ENCODE measurements at regions not wholly inside any gene's neighbourhood (a gene's known extent, or its start where the extent isn't known, plus 50 kb on each side); places are given as distances from the start of the nearest gene placed in this dataset.

DNA sequence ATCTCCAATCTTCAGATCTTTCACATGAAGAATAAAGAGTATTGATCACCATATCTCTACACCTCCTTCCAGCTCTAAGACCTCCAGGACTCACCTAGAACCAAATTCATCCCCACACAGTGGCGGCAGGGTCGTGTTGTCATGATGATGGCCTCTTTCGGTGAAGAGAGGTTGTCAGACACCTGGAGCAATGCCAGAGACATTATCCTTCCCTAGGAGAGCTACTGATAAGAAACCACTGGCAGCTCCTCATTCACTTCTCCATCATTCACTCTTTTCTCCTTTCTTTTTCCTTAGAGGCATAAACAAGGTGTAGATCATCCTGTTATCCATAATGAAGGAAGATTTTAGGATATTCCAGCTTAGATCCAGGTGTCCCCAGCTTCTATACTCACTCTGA is 197.9 kb upstream of the TNP1 start:
- no peak overlapping the region for H3K4me3 ChIP-seq (ENCODE audit: low read depth, low read length)
- TF ChIP-seq, protein P1, sequence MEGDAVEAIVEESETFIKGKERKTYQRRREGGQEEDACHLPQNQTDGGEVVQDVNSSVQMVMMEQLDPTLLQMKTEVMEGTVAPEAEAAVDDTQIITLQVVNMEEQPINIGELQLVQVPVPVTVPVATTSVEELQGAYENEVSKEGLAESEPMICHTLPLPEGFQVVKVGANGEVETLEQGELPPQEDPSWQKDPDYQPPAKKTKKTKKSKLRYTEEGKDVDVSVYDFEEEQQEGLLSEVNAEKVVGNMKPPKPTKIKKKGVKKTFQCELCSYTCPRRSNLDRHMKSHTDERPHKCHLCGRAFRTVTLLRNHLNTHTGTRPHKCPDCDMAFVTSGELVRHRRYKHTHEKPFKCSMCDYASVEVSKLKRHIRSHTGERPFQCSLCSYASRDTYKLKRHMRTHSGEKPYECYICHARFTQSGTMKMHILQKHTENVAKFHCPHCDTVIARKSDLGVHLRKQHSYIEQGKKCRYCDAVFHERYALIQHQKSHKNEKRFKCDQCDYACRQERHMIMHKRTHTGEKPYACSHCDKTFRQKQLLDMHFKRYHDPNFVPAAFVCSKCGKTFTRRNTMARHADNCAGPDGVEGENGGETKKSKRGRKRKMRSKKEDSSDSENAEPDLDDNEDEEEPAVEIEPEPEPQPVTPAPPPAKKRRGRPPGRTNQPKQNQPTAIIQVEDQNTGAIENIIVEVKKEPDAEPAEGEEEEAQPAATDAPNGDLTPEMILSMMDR (IDR thresholded peaks at IDR 0.05; ENCODE audit: low read depth, low read length) = no peak

DNA sequence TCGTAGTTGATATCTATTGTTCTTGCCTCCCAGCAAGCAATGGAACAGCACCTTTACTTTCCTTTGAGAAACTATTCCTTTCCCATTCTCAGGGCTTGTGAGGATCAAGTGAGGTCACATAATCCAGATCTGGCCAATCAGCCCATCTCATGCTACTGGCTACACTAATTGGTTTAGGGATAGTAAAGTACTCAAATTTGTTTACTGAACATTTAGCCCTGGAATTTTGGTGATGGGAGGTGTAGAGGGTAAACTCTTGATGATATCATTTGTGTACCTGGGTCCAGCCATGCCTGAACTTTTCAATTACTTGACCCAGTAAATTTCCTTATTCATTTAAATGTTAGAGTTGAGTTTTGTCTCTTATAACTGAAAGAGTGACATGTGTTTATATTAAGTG is 195.8 kb upstream of the TNP1 start:
- TF ChIP-seq, protein P1 (IDR thresholded peaks at IDR 0.05; ENCODE audit: low read depth, low read length) = no peak
- no peak overlapping the region for H3K4me3 ChIP-seq (ENCODE audit: low read depth, low read length)

DNA sequence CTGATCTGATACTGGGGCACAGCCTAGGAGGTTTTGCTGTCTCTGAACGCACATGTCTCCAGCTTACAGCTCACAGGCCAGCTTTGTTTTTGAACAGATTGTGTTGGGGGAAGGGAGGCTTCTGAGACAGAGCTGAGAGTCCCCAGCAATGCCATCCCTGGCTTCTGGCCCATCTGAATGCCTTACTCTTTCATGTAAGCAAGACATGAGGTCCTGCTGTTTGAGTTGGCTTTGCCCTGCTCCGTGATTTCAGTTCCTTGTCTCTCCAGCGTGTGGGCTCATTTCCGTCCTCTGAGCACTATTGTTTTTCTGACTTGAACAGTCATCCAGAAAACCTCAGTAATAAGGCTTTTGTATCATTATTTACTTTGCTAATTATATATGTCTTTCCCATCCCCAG is 194.9 kb upstream of the TNP1 start:
- no peak overlapping the region for H3K4me3 ChIP-seq (ENCODE audit: low read depth, low read length)
- TF ChIP-seq, protein P1 (IDR thresholded peaks at IDR 0.05; ENCODE audit: low read depth, low read length) = no peak

DNA sequence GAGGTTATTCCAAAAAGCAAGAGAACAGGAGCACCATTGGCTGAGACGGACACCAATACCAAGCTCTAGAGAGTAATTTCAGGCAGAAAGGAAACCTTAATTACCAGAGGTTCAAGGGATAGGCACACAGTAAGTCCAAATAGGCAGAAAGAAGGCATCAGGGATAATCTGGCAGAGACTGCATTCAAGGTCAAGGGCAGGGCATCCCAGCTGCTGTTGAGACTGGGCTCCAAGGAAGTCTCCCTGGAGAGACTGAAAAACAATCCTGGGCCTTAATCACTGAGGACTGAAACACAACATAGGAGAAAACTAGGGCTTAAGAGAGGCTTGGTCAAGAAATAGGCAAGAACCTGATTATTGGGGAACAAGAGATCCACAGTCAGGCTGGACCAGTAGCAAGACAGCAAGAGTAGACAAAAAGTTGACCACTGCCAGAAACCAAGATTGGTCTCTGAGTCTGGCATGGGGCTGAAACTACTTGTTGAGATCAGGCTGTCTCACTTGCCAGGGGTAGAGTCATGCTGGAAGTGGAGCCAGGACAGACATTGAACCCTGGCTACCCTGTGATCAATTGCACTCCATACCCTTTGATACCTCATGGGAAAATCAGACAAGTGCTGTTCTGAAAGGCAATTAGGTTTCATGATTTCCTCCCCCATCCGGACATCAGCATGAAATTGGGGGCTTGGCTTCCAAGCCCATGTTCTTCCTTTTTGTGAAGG is 193.2 kb upstream of the TNP1 start:
- no peak overlapping the region for H3K4me3 ChIP-seq (ENCODE audit: low read depth, low read length)
- TF ChIP-seq, protein P1 (IDR thresholded peaks at IDR 0.05; ENCODE audit: low read depth, low read length) = no peak

DNA sequence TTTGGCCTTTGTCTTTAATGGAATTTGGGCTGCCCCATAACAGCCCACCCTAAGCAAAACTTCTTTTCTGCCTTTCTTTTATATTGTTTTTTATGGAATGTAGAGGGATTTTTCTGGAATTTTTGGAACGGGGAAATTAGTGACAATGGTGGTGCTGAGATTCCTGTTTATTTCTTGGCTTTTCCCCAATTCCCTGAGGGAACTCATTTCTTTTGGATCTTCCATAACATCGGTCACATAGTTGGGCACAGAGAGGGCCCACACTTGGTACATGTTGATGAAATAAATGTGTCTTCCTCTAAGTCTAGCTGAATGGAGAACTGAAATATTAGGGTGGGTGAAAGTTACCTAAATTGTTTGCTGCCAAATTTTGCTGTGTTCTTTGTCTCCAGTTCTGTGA is 191.6 kb upstream of the TNP1 start:
- no peak overlapping the region for H3K4me3 ChIP-seq (ENCODE audit: low read depth, low read length)
- TF ChIP-seq, protein P1 (IDR thresholded peaks at IDR 0.05; ENCODE audit: low read depth, low read length) = no peak

DNA sequence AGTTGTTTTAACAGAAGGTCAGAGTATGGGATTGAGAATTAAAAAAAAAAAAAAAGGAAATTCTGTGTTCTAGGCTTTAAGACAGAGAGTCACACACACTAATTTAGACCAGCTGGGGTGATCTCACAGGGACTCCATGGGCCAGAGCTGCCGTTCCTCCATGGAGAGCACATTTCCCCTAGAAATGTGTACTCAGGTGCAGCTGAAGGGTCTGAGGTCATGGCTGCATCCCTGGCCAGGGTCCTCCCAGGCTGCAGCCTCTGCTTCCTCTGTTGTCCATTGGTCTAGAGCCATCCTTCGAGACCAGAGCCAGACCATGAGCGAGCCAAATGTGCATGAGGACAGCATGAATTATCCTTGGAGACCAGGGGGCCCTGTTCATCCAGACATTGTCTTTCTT is 190.1 kb upstream of the TNP1 start:
- TF ChIP-seq, protein P1 (IDR thresholded peaks at IDR 0.05; ENCODE audit: low read depth, low read length) = no peak

DNA sequence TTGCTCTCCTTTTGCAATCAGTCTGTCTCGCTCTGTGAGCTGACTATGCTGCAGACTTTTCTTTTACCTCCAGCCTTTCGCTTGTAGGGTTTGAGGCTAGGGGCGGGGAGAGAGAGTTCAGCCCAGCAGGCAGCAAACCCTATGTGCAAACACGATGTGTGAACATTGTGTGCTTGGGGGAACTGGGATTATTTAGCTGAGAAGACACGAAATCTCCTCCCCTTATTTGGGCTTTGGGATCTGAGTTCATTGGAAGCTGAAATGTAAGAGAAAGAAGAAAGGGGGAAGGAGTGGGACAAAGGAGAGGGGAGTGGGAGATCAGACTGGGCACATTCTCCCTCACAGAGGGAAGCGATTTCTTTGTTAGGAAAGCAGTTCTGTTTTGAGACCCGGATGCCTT is 189.6 kb upstream of the TNP1 start:
- no peak overlapping the region for H3K4me3 ChIP-seq (ENCODE audit: low read depth, low read length)
- TF ChIP-seq, protein P1 (IDR thresholded peaks at IDR 0.05; ENCODE audit: low read depth, low read length) = no peak

More for the DNA sequence above, 190.1 kb upstream of the TNP1 start:
- no peak overlapping the region for H3K4me3 ChIP-seq (ENCODE audit: low read depth, low read length)

Measured in WI38 (cell line).